PC-3 (cell line): ENCODE measurements at regions not wholly inside any gene's neighbourhood (a gene's known extent, or its start where the extent isn't known, plus 50 kb on each side); places are given as distances from the start of the nearest gene placed in this dataset.

Experiments
- ATAC-seq: fragments of 200-7000 bp; cut with Tn5 transposase; 2 replicates; pipeline ENCODE4 v1.9.1; 2020; ENCODE audit warnings: mild to moderate bottlenecking, moderate library complexity
- BruUV-seq: library from RNA; stranded (reverse); fragments of 400-500 nt; replicated peaks from 2 replicates; lab custom pipeline; 2021; lab: Mats Ljungman, UMichigan
- CTCF ChIA-PET: fragments of 300-600 bp; sonication (Branson Sonifier 250); formaldehyde crosslinking; loops from one replicate; lab custom pipeline; 2022; ENCODE audit warnings: antibody characterized with exemption; lab: Charles Lee
- POLR2A ChIA-PET: fragments of 300-600 bp; sonication (Branson Sonifier 250); formaldehyde crosslinking; loops from one replicate; lab custom pipeline; 2022; ENCODE audit warnings: antibody characterized with exemption; ENCODE audit not compliant: unreplicated experiment; lab: Charles Lee
- DNase-seq: peaks from one replicate; pipeline ENCODE4 v3.0.0-alpha.2; 2015
- H2AFZ ChIP-seq: fragments of 300-600 bp; sonication (generic); 2 replicates; pipeline ENCODE4 v1.6.0; 2016; ENCODE audit warnings: antibody characterized with exemption, low read length
- H3F3A ChIP-seq: fragments of 300-600 bp; sonication (generic); one replicate; pipeline ENCODE4 v1.6.0; 2017; ENCODE audit warnings: antibody characterized with exemption, low read length, control low read depth, mild to moderate bottlenecking; ENCODE audit not compliant: unreplicated experiment
- H3K27ac ChIP-seq: fragments of 300-600 bp; sonication (generic); 2 replicates; pipeline ENCODE4 v1.5.1; 2016; ENCODE audit warnings: mild to moderate bottlenecking, low read length
- H3K27me3 ChIP-seq: fragments of 300-600 bp; sonication (generic); 2 replicates; pipeline ENCODE4 v1.6.1; 2016; ENCODE audit warnings: low read length, mixed read lengths
- H3K36me3 ChIP-seq: fragments of 300-600 bp; sonication (generic); 2 replicates; pipeline ENCODE4 v1.6.1; 2016; ENCODE audit warnings: low read depth, mixed run types, low read length, mixed read lengths
- H3K4me1 ChIP-seq: fragments of 300-600 bp; sonication (generic); 2 replicates; pipeline ENCODE4 v1.5.1; 2016; ENCODE audit warnings: low read length; ENCODE audit not compliant: insufficient read depth
- H3K4me2 ChIP-seq: fragments of 300-600 bp; sonication (generic); 2 replicates; pipeline ENCODE4 v1.6.0; 2016; ENCODE audit warnings: low read length
- H3K4me3 ChIP-seq: fragments of 300-600 bp; sonication (generic); 2 replicates; pipeline ENCODE4 v1.5.1; 2016; ENCODE audit warnings: mild to moderate bottlenecking, low read length, mixed read lengths
- H3K79me2 ChIP-seq: fragments of 300-600 bp; sonication (generic); 2 replicates; pipeline ENCODE4 v1.6.1; 2017; ENCODE audit warnings: low read length, mixed read lengths
- H3K9ac ChIP-seq: fragments of 300-600 bp; sonication (generic); 2 replicates; pipeline ENCODE4 v1.6.0; 2016; ENCODE audit warnings: mild to moderate bottlenecking, low read length
- H3K9me2 ChIP-seq: fragments of 300-600 bp; sonication (generic); replicated peaks from 2 replicates; pipeline ENCODE4 v1.6.1; 2016; ENCODE audit warnings: mixed run types, low read length, mixed read lengths
- H3K9me3 ChIP-seq: fragments of 300-600 bp; sonication (generic); 2 replicates; pipeline ENCODE4 v1.6.1; 2016; ENCODE audit warnings: low read length, mixed read lengths
- H4K20me1 ChIP-seq: fragments of 300-600 bp; sonication (generic); 2 replicates; pipeline ENCODE4 v1.6.1; 2016; ENCODE audit warnings: low read length, mixed read lengths
- CTCF ChIP-seq: fragments of 300-600 bp; sonication (generic); conservative IDR thresholded peaks from 2 replicates; pipeline ENCODE4 v1.5.1; 2017; ENCODE audit warnings: antibody characterized with exemption, low read depth, mild to moderate bottlenecking, low read length
- EZH2 ChIP-seq: fragments of 300-600 bp; sonication (generic); IDR thresholded peaks from one replicate; pipeline ENCODE4 v1.6.1; 2017; ENCODE audit warnings: antibody characterized with exemption, mild to moderate bottlenecking, low read length; ENCODE audit not compliant: unreplicated experiment
- EZH2phosphoT487 ChIP-seq: fragments of 300-600 bp; sonication (generic); IDR thresholded peaks from 2 replicates; pipeline ENCODE4 v1.6.1; 2018; ENCODE audit warnings: mild to moderate bottlenecking, antibody characterized with exemption, low read length, borderline replicate concordance
- intact Hi-C: fragments of 100-400 bp; cut with micrococcal nuclease; formaldehyde crosslinking; loops from 2 replicates; pipeline ENCODE4 v1.9.0; 2023

- TF ChIP-seq EZH2 (no peak), CTCF (no peak), EZH2phosphoT487 (no peak)
- Histone ChIP-seq H3F3A (no peaks in the 10 kb centered on the region), H3K27ac (no peak overlapping the region), H3K4me2 (no peak overlapping the region), H4K20me1 (no peaks in the 10 kb centered on the region), H3K9me2 (no peaks in the 10 kb centered on the region), H3K4me1 (no peaks in the 10 kb centered on the region), H3K9me3 (no peaks in the 10 kb centered on the region), H3K9ac (no peak overlapping the region), H3K36me3 (no peaks in the 10 kb centered on the region), H3K4me3 (no peak overlapping the region), H3K79me2 (no peaks in the 10 kb centered on the region), H3K27me3 (no peaks in the 10 kb centered on the region), H2AFZ (no peak overlapping the region)
- BruUV-seq, result no TSS peak
- ChIA-PET POLR2A (no interaction called here), CTCF (no interaction called here)
- intact Hi-C loops, result no loop called here
- DNase-seq (no peak), ATAC-seq (no peak)
Measured at GRCh38 chr11:22991196-22991595, 130.9 kb upstream of the CCDC179 start.

- Histone ChIP-seq H4K20me1 (no peaks in the 10 kb centered on the region), H3F3A (no peaks in the 10 kb centered on the region), H3K4me2 (no peak overlapping the region), H2AFZ (no peak overlapping the region), H3K9me2 (no peaks in the 10 kb centered on the region), H3K27me3 (no peaks in the 10 kb centered on the region), H3K4me1 (no peaks in the 10 kb centered on the region), H3K9me3 (no peaks in the 10 kb centered on the region), H3K27ac (no peak overlapping the region), H3K4me3 (no peak overlapping the region), H3K36me3 (no peaks in the 10 kb centered on the region), H3K79me2 (no peaks in the 10 kb centered on the region), H3K9ac (no peak overlapping the region)
- intact Hi-C loops, result no loop called here
- POLR2A ChIA-PET, result no interaction called here
- CTCF ChIA-PET, result no interaction called here
- no peak for TF ChIP-seq EZH2phosphoT487
- no peak for TF ChIP-seq CTCF
- no peak for TF ChIP-seq EZH2
- DNase-seq, result no peak
- no peak for ATAC-seq
- BruUV-seq, result no TSS peak
Measured at GRCh38 chr11:23006730-23007129, 146.5 kb upstream of the CCDC179 start.

GRCh38 chr11:23010790-23011335 lies 150.6 kb upstream of the CCDC179 start:
- Histone ChIP-seq H3K36me3 (no peaks in the 10 kb centered on the region), H3K4me2 (no peak overlapping the region), H3K27ac (no peak overlapping the region), H4K20me1 (no peaks in the 10 kb centered on the region), H3K79me2 (no peaks in the 10 kb centered on the region), H3K9me2 (no peaks in the 10 kb centered on the region), H3K27me3 (no peaks in the 10 kb centered on the region), H3K9ac (no peak overlapping the region), H3F3A (peaks cover 4% of the 10 kb centered on the region), H3K4me3 (no peak overlapping the region), H2AFZ (no peak overlapping the region), H3K9me3 (no peaks in the 10 kb centered on the region), H3K4me1 (peaks cover 22% of the 10 kb centered on the region)
- BruUV-seq, result no TSS peak
- no peak for ATAC-seq
- TF ChIP-seq EZH2 (no peak), CTCF (no peak), EZH2phosphoT487 (no peak)
- DNase-seq, result no peak
- intact Hi-C loops, result loop anchor here (5.0 kb wide), 1 partner anchor 134 kb away; no protein-coding TSS in a partner anchor
- ChIA-PET CTCF (no interaction called here), POLR2A (no interaction called here)
